HG03159 (cell line): ENCODE measurements at regions not wholly inside any gene's neighbourhood (a gene's known extent, or its start where the extent isn't known, plus 50 kb on each side); places are given as distances from the start of the nearest gene placed in this dataset.
A peak's percentile ranks its signal among the peaks of the same experiment; 100 is the strongest.

Experiments
- ATAC-seq: cut with Tn5 transposase; IDR thresholded peaks from one replicate; pipeline ENCODE4 v1.9.1; 2021; ENCODE audit warnings: mild to moderate bottlenecking, moderate library complexity; ENCODE audit not compliant: unreplicated experiment

DNA sequence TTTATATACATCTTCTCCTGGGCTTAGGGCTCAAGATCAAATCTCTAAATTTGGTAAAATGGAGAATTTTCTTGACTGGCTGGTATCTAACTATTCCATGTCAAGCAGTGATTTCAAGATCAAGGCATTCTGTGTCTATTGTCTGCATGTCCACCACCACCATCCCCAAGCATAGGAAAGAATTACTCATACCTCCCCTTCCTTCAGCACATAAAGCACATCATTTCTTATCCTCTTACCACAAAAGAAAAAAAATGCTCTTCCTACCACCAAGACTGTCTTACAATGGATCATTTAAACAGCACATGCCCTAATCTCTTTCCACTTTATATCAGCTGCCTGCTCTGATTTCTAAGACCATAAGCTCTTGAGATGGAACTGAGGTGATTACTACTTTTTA lies 470.5 kb upstream of the THBS1 start:
- no peak for ATAC-seq

GRCh38 chr15:39110746-39111145 lies 470.1 kb upstream of the THBS1 start:
- no peak for ATAC-seq

DNA sequence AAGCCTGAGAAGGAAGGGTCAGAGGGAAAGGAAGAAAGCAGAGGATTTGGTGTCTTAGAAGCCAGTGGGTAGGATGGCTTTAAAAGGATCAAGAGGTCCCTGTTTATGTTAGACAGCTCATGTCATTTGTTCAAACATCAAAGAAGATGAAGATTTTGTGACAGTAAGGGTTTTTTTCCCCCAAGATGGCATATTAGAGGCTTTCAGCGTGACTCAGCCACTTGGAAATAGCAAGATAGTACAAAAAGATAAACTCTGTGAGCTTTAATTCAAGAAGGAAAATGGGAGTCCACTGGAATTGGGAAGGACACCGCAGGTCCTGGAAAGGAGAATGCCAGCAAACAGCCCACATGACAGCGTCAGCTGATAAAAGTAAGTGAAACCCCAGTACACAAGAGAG lies 467.1 kb upstream of the THBS1 start:
- ATAC-seq = no peak

DNA sequence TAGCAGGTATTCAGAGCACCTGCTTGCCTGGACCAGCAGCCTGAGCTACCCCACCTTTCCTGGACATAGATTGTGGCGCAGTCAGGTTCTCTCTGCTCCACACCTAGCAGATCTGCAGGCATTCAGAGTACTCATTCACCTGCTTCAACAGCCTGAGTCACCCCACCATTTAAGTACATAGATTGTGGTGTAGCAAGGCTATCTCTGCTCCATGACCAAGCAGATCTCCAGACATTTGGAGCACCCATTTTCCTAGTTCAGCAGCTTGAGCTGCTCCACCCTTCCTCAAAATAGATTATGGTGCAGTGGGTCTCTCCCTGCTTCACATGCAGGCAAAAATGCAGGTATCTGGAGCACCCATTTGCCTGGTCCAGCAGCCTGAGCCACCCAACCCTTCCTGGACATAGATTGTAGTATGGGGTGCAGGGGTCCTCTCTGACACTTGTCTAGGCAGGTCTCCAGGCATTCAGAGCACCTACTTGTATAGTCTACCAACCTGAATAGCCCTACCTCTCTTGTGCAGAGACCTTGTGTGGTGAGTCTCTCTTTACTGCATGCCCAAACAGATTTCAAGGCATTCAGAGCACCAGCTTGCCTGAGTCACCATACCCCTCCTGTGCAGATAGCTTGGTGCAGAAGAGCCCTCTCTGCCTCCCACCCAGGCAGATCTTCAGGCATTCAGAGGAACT lies 466.0 kb upstream of the THBS1 start:
- ATAC-seq = no peak

DNA sequence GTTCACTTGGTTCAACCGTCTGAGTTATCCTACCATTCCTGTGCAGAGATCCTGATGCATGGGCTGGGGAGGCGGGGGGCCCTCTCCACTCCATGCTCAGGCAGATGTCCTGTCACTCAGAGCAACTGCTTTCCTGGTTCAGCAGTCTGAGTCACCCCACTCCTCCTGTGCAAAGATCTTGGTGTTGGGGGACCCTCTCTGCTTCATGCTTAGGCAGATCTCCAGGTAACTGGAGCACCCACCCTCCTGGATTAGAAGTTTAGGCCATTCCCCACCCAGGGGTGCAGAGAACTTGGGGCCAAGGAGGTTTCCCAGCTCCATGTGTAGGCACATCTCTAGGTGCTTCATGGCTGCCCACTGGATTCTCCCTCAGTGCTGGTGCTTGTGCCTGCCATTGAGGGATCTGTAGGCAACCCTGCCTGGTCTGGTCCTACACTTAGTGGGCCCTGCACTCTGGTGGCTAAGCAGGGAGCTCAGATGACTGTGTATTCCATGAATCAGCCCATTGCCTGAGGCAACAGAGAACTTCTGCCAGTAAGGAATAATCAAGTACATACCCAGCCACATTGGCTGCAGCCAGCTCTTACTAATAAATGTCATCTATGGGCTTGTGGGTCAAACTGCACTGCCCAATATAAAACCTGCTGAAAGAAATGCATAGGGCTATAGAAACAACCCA lies 465.4 kb upstream of the THBS1 start:
- no peak for ATAC-seq

GRCh38 chr15:39118510-39118909 lies 462.4 kb upstream of the THBS1 start:
- ATAC-seq = no peak

GRCh38 chr15:39124155-39124552 lies 456.7 kb upstream of the THBS1 start:
- ATAC-seq = no peak

DNA sequence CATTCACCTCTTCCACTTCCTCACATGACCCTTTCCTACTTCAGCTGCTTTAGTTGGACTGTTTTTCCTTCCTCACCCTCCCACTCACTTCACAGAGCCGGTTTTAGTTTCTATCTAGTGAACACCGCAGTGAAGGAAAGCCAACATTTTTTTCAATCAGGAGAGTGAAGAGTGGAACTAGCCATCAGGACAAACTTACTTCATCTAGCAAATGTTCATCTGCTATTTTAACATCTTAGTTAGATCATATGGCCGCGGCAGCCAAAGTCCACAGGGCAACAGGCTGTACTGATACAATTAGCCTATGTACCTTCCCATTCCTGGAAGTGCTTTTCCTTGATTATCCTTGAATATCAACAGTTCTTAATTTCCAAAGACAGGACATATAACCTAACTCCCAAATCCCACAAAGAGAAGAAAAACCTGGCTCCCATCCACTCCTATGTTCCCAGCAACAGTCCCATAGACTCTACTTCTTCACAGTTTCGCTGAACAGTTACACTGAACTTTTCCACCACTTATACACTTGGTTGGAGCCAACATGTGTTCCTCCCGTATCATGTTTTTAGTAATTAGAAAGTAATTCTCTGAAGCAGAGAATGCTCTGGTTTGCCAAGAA lies 456.2 kb upstream of the THBS1 start:
- no peak for ATAC-seq

DNA sequence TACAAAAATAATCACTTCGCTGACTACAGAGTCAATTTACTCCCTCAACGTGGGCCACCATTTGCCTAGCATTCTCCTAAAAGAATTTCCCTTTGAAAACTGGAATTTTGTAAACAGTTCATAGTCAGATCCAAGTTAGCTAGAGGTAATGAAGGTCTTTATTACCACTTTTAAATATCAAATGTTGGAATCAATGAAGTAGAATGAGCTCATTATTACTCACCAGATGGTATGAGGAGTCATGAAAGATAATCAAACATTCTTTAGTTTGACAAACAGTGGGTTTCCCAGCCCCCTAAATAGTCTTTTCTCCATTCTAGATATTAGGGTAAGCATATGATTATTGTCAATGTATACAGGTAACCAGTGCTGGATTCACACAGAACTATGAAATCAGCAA lies 455.7 kb upstream of the THBS1 start:
- ATAC-seq = no peak

- ATAC-seq = peak; percentile 73
These were observed 455.0 kb upstream of the THBS1 start for GRCh38 chr15:39125904-39126303.

DNA sequence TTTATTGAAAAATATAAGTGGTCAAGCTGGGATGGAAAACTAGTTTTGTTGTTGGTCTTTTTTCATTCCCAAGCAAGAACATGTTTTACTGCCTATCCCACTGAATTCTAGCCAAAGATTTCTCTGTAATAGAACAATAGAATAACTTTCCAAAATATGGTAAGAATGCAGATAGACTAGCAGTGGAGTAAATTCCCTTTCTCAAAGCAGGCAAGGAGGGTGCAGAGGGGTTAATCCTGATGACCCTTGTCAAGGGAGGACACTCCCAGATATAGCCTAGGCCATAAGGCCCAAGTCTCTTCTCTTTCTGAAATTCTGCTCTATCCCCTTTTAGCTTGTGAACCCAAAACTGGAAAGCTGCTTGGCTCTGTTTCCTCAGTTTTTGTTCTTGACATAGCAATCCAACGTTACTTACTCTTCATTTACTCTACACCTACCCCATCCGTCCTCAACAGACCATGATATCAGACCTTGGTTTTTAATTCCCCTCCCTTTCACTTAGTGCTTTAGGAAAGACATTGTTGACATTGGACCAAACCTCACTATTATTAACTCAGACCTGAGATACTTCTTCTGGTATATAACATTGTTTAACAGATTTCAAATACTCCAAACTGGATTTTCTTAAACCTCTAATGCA lies 453.6 kb upstream of the THBS1 start:
- no peak for ATAC-seq

- no peak for ATAC-seq
These were observed 452.8 kb upstream of the THBS1 start for GRCh38 chr15:39127925-39128617.

DNA sequence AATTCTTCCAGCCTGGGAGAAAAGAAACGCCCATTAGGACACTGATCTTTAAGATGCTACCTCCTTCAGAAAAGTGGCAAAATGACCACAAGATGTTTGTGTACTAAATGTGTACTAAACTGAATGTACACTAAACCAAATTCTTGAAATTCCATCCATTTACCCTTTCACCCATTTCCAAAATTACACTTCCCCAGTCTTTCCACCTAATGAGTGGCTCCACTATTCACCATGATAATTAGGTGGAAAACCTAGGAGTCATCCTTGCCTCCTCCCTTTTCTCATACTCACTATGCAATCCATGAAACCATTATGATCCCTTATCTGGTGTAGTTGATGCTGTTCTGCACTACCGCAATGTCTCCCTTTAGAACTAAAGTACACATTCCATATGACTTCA lies 452.1 kb upstream of the THBS1 start:
- ATAC-seq = no peak

GRCh38 chr15:39130556-39131379 lies 450.1 kb upstream of the THBS1 start:
- ATAC-seq = no peak

GRCh38 chr15:39131609-39132008 lies 449.3 kb upstream of the THBS1 start:
- no peak for ATAC-seq

- no peak for ATAC-seq
These were observed 448.8 kb upstream of the THBS1 start for GRCh38 chr15:39132070-39132469.

GRCh38 chr15:39132954-39133600 lies 447.8 kb upstream of the THBS1 start:
- no peak for ATAC-seq

- ATAC-seq = no peak
These were observed 446.6 kb upstream of the THBS1 start for GRCh38 chr15:39134282-39134681.

- ATAC-seq = no peak
These were observed 444.9 kb upstream of the THBS1 start for GRCh38 chr15:39135989-39136388.
